Panc1 (cell line): ENCODE measurements at regions not wholly inside any gene's neighbourhood (a gene's known extent, or its start where the extent isn't known, plus 50 kb on each side); places are given as distances from the start of the nearest gene placed in this dataset.

ENCODE experiments used
- ATAC-seq: fragments of 200-7000 bp; cut with Tn5 transposase; 2 replicates; pipeline ENCODE4 v1.9.1; 2020; ENCODE audit warnings: mild to moderate bottlenecking, moderate library complexity
- BruUV-seq: library from RNA; stranded (reverse); fragments of 400-500 nt; replicated peaks from 2 replicates; lab custom pipeline; 2021; lab: Mats Ljungman, UMichigan
- CTCF ChIA-PET: fragments of 300-600 bp; sonication (Branson Sonifier 250); formaldehyde crosslinking; loops from one replicate; lab custom pipeline; 2022; ENCODE audit warnings: antibody characterized with exemption; lab: Charles Lee
- POLR2A ChIA-PET: fragments of 300-600 bp; sonication (Branson Sonifier 250); formaldehyde crosslinking; loops from one replicate; lab custom pipeline; 2022; ENCODE audit warnings: antibody characterized with exemption; lab: Charles Lee
- DNase-seq: peaks from one replicate; pipeline ENCODE4 v3.0.0-alpha.2; 2010; ENCODE audit warnings: low read depth, low spot score
- H3K27ac ChIP-seq: 2 replicates; pipeline ENCODE4 v1.5.1; 2011; ENCODE audit warnings: mild to moderate bottlenecking, low read length, inconsistent platforms
- H3K27me3 ChIP-seq: fragments of 200-500 bp; sonication (Bioruptor generic); 2 replicates; pipeline ENCODE4 v1.6.0; 2014; ENCODE audit warnings: low read length, inconsistent platforms; ENCODE audit not compliant: control insufficient read depth, insufficient read depth
- H3K36me3 ChIP-seq: fragments of 200-500 bp; sonication (Bioruptor generic); 2 replicates; pipeline ENCODE4 v1.5.1; 2014; ENCODE audit warnings: inconsistent platforms, mild to moderate bottlenecking, low read length, moderate library complexity; ENCODE audit not compliant: control insufficient read depth, insufficient read depth
- H3K4me1 ChIP-seq: 2 replicates; pipeline ENCODE4 v1.5.1; 2011; ENCODE audit warnings: inconsistent platforms, mild to moderate bottlenecking, low read length, moderate library complexity; ENCODE audit not compliant: control insufficient read depth, insufficient read depth
- H3K4me3 ChIP-seq, 2 experiments: 2 replicates each; pipeline ENCODE4 v1.5.1; 2011 to 2012; ENCODE audit warnings: low read depth in 2 of 2, low read length in 2 of 2, mild to moderate bottlenecking in 2 of 2, inconsistent platforms in 1 of 2, moderate library complexity in 1 of 2
- H3K9me3 ChIP-seq: fragments of 200-500 bp; sonication (Bioruptor generic); 2 replicates; pipeline ENCODE4 v1.5.1; 2014; ENCODE audit warnings: low read depth, mild to moderate bottlenecking, inconsistent platforms, low read length, moderate library complexity; ENCODE audit not compliant: control insufficient read depth, insufficient read depth
- POLR2AphosphoS5 ChIP-seq: IDR thresholded peaks from 2 replicates; pipeline ENCODE4 v1.6.1; 2012; ENCODE audit warnings: mild to moderate bottlenecking, low read depth, low read length, moderate library complexity
- SIN3A ChIP-seq: IDR thresholded peaks from 2 replicates; pipeline ENCODE4 v1.6.1; 2012; ENCODE audit warnings: low read depth, mild to moderate bottlenecking, low read length, moderate library complexity, borderline replicate concordance; ENCODE audit not compliant: insufficient read depth
- TCF7L2 ChIP-seq: IDR thresholded peaks from 2 replicates; pipeline ENCODE4 v1.6.1; 2011; ENCODE audit warnings: mild to moderate bottlenecking, low read depth, low read length, inconsistent platforms
- in situ Hi-C: cut with HindIII; loops from 2 replicates; pipeline ENCODE4 v1.10.0; 2016; ENCODE audit warnings: low sequenced_read_pairs, low pct_unique_long_range_greater_than_20kb
- intact Hi-C: fragments of 100-400 bp; cut with micrococcal nuclease; formaldehyde crosslinking; loops from one replicate; pipeline ENCODE4 v1.10.0; 2022; ENCODE audit not compliant: unreplicated experiment
- TF ChIP-seq, protein P1 (sequence below): fragments of 450-650 bp; IDR thresholded peaks from 2 replicates; pipeline ENCODE4 v1.5.1; 2017; ENCODE audit warnings: mild to moderate bottlenecking
- TF ChIP-seq, protein P2 (sequence below), 2 experiments: IDR thresholded peaks; 2 replicates each; pipeline ENCODE4 v1.6.1; 2011 to 2012; ENCODE audit warnings: low read depth in 2 of 2, control low read depth in 1 of 2, low read length in 1 of 2, mild to moderate bottlenecking in 1 of 2, moderate library complexity in 1 of 2; ENCODE audit not compliant: insufficient read depth in 1 of 2

DNA sequence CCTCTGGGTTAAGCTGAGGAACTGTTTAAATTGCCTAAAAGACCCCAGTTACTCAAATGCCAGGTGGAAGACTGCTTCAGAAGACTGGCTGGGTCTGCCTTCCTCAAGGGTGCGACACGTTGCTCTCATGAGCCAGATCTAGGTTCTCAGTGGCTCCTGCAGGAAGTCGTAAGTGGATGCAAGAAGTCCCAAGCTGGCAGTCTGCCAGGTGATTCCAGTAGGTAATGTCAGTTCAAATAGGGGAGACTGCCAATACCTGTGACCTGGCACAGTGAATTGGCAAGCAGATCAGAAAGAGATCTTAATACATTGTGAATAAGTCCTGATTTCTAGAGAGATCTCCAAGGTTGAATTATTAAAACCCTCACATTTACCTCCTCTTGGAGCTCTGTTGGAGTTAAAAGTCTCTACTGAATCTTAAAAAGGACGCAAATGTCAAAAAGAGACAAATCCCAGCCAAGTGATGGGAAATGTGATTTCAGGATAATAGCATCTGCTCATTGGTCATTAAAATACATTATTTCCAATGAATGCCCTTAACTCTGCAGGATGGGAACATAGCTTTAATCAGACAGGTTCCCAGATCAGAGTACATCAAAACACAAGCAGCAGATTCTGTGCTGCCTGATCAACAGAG lies 98.8 kb upstream of the FRMD6 start:
- ChIA-PET CTCF (no interaction called here), POLR2A (no interaction called here)
- TF ChIP-seq SIN3A, result no peak
- no peak for TF ChIP-seq POLR2AphosphoS5
- TF ChIP-seq TCF7L2, result no peak
- TF ChIP-seq, protein P1, sequence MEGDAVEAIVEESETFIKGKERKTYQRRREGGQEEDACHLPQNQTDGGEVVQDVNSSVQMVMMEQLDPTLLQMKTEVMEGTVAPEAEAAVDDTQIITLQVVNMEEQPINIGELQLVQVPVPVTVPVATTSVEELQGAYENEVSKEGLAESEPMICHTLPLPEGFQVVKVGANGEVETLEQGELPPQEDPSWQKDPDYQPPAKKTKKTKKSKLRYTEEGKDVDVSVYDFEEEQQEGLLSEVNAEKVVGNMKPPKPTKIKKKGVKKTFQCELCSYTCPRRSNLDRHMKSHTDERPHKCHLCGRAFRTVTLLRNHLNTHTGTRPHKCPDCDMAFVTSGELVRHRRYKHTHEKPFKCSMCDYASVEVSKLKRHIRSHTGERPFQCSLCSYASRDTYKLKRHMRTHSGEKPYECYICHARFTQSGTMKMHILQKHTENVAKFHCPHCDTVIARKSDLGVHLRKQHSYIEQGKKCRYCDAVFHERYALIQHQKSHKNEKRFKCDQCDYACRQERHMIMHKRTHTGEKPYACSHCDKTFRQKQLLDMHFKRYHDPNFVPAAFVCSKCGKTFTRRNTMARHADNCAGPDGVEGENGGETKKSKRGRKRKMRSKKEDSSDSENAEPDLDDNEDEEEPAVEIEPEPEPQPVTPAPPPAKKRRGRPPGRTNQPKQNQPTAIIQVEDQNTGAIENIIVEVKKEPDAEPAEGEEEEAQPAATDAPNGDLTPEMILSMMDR, result no peak
- TF ChIP-seq, protein P2, sequence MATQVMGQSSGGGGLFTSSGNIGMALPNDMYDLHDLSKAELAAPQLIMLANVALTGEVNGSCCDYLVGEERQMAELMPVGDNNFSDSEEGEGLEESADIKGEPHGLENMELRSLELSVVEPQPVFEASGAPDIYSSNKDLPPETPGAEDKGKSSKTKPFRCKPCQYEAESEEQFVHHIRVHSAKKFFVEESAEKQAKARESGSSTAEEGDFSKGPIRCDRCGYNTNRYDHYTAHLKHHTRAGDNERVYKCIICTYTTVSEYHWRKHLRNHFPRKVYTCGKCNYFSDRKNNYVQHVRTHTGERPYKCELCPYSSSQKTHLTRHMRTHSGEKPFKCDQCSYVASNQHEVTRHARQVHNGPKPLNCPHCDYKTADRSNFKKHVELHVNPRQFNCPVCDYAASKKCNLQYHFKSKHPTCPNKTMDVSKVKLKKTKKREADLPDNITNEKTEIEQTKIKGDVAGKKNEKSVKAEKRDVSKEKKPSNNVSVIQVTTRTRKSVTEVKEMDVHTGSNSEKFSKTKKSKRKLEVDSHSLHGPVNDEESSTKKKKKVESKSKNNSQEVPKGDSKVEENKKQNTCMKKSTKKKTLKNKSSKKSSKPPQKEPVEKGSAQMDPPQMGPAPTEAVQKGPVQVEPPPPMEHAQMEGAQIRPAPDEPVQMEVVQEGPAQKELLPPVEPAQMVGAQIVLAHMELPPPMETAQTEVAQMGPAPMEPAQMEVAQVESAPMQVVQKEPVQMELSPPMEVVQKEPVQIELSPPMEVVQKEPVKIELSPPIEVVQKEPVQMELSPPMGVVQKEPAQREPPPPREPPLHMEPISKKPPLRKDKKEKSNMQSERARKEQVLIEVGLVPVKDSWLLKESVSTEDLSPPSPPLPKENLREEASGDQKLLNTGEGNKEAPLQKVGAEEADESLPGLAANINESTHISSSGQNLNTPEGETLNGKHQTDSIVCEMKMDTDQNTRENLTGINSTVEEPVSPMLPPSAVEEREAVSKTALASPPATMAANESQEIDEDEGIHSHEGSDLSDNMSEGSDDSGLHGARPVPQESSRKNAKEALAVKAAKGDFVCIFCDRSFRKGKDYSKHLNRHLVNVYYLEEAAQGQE (IDR thresholded peaks at IDR 0.05; ENCODE audit: insufficient read depth in 1 of 2, low read depth in 2 of 2, low read length in 1 of 2), result no peak
- Histone ChIP-seq H3K36me3 (no peaks in the 10 kb centered on the region), H3K4me1 (peaks cover 5% of the 10 kb centered on the region), H3K9me3 (no peaks in the 10 kb centered on the region), H3K27me3 (no peaks in the 10 kb centered on the region), H3K4me3 (no peak overlapping the region), H3K27ac (peak overlapping the region; percentile 39; the same call in 1 of the 2 replicates)
- DNase-seq (no peak), ATAC-seq (no peak)
- intact Hi-C loops, result no loop called here
- in situ Hi-C loops, result no loop called here
- BruUV-seq, result no TSS peak

DNA sequence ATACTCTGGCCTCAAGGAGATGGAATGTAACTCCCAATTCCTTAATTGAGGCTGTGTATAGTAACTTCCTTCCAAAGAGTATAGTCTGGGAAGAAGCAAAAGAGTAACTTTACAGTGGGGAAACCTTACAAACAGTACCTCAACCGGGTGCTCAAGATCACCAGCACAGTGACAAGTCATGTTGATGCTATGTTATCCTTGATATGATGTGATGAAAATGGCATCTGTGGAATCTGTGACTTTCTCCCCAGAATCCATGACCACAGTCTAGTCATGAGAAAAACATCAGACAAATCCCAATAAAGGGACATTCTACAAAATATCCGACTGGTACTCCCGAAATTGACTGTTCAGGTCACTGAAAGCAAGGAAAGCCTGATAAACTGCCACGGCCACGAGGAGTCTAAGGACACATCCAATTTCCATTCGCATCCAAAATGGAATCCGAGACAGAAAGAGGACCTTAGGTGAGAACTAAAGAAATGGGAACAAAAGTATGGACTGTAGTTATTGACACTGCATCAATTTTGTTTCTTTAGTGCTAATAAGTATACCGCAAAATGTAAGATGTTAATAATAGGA lies 97.3 kb upstream of the FRMD6 start:
- in situ Hi-C loops, result no loop called here
- no peak for DNase-seq
- 0 out of 2 replicates have a peak, but pooled peaks have one; percentile 51 for ATAC-seq
- Histone ChIP-seq H3K36me3 (no peaks in the 10 kb centered on the region), H3K4me1 (no peaks in the 10 kb centered on the region; the same call in 1 of the 2 replicates), H3K9me3 (no peaks in the 10 kb centered on the region), H3K4me3 (no peak overlapping the region), H3K27ac (peak overlapping the region; percentile 51; the same call in 1 of the 2 replicates), H3K27me3 (no peaks in the 10 kb centered on the region)
- no TSS peak for BruUV-seq
- TF ChIP-seq SIN3A (no peak), POLR2AphosphoS5 (no peak), TCF7L2 (no peak)
- TF ChIP-seq, protein P2 (IDR thresholded peaks at IDR 0.05; ENCODE audit: insufficient read depth in 1 of 2, low read depth in 2 of 2, low read length in 1 of 2), result no peak
- TF ChIP-seq, protein P1, result no peak
- intact Hi-C loops, result no loop called here
- POLR2A ChIA-PET, result no interaction called here
- CTCF ChIA-PET, result no interaction called here
